ENCODE measurements at regions not wholly inside any gene's neighbourhood (a gene's known extent, or its start where the extent isn't known, plus 50 kb on each side); places are given as distances from the start of the nearest gene placed in this dataset.

DNA sequence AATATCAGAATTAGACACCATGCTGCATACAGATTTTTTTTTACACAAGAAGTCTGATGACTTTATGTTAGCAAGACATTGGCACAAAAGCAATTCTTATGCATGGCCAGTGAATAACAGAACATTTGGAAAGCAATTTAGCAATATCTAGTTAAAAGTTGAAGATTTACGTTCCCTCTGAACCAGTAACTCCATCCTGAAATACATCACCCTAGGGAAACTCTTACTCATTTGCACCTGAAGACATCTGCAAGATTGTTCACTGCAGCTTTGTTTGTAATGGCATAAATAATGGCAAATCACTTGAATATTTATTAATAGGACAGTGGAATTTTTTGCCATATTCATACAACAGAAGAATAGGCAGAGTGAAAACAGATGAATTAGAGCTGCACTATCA lies 670.0 kb upstream of the NOVA1 start:
- Histone ChIP-seq H4K91ac (ENCODE audit: insufficient read depth, low read depth, low read length) (no peak overlapping the region), H3K4me3 (ENCODE audit: insufficient read depth, low read depth, low read length) (no peak overlapping the region), H2AK9ac (replicated peaks; ENCODE audit: low read depth, low read length, poor library complexity) (no peak overlapping the region), H3K56ac (ENCODE audit: extremely low read depth, insufficient read depth, low read length) (no peak overlapping the region), H3K9me3 (ENCODE audit: control insufficient read depth, insufficient read depth, low read length) (no peaks in the 10 kb centered on the region), H2BK20ac (ENCODE audit: low read depth, low read length) (no peak overlapping the region), H3K14ac (replicated peaks; ENCODE audit: low read depth, low read length) (no peak overlapping the region), H3K4me1 (ENCODE audit: control insufficient read depth, insufficient read depth, low read length) (no peaks in the 10 kb centered on the region), H2AK5ac (ENCODE audit: low read depth, low read length) (no peak overlapping the region), H2BK120ac (ENCODE audit: low read depth, low read length) (no peak overlapping the region), H3K18ac (ENCODE audit: low read depth, low read length) (no peak overlapping the region), H3K79me1 (ENCODE audit: low read depth in 1 of 2, low read length in 2 of 2) (no peaks in the 10 kb centered on the region), H3K27ac (ENCODE audit: insufficient read depth, low read length) (no peak overlapping the region), H3K9me1 (ENCODE audit: insufficient read depth, low read length) (no peaks in the 10 kb centered on the region), H3K4ac (ENCODE audit: low read depth, low read length) (no peak overlapping the region), H4K5ac (ENCODE audit: low read depth, low read length) (no peak overlapping the region), H2BK5ac (ENCODE audit: low read depth, low read length, poor library complexity, severe bottlenecking) (no peak overlapping the region), H2AFZ (replicated peaks; ENCODE audit: low read length, poor library complexity) (no peak overlapping the region), H3K27me3 (ENCODE audit: control insufficient read depth, insufficient read depth, low read length) (no peaks in the 10 kb centered on the region), H3K9ac (ENCODE audit: low read depth, low read length) (no peak overlapping the region), H2BK15ac (ENCODE audit: low read depth, low read length) (no peak overlapping the region), H3K23ac (ENCODE audit: low read depth, low read length) (no peak overlapping the region), H3K4me2 (ENCODE audit: low read depth, low read length) (no peak overlapping the region), H4K8ac (ENCODE audit: low read depth in 2 of 2, low read length in 2 of 2) (no peak overlapping the region), H4K20me1 (ENCODE audit: insufficient read depth, low read length) (no peaks in the 10 kb centered on the region), H3K36me3 (ENCODE audit: control insufficient read depth, insufficient read depth, low read length) (no peaks in the 10 kb centered on the region)
- BruUV-seq (replicated peaks), result no TSS peak
- intact Hi-C loops (cut with micrococcal nuclease), result no loop called here
- no peak for DNase-seq
- in situ Hi-C loops (cut with MboI; ENCODE audit: low sequenced_read_pairs), result no loop called here
- no CpG with 5 or more reads among the region's 1 CpG for WGBS, 2 experiments (ENCODE audit: extremely low coverage in 2 of 2, insufficient read length in 1 of 2)
- TF ChIP-seq MAFK (IDR thresholded peaks at IDR 0.05; ENCODE audit: low read depth, low read length), result no peak
- TF ChIP-seq CHD1 (IDR thresholded peaks at IDR 0.05; ENCODE audit: low read depth, low read length), result no peak
- TF ChIP-seq NFE2L2 (IDR thresholded peaks at IDR 0.05; ENCODE audit: low read depth, low read length), result no peak
- no peak for TF ChIP-seq MXI1 (IDR thresholded peaks at IDR 0.05; ENCODE audit: borderline replicate concordance, low read depth, low read length)
- TF ChIP-seq RAD21 (IDR thresholded peaks at IDR 0.05; ENCODE audit: low read length), result no peak
- no peak for TF ChIP-seq POLR2A (IDR thresholded peaks at IDR 0.05; ENCODE audit: low read depth, low read length)
- TF ChIP-seq, protein P1, sequence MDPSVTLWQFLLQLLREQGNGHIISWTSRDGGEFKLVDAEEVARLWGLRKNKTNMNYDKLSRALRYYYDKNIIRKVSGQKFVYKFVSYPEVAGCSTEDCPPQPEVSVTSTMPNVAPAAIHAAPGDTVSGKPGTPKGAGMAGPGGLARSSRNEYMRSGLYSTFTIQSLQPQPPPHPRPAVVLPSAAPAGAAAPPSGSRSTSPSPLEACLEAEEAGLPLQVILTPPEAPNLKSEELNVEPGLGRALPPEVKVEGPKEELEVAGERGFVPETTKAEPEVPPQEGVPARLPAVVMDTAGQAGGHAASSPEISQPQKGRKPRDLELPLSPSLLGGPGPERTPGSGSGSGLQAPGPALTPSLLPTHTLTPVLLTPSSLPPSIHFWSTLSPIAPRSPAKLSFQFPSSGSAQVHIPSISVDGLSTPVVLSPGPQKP (IDR thresholded peaks at IDR 0.05; ENCODE audit: borderline replicate concordance, low read depth, low read length), result no peak
- TF ChIP-seq, protein P2, sequence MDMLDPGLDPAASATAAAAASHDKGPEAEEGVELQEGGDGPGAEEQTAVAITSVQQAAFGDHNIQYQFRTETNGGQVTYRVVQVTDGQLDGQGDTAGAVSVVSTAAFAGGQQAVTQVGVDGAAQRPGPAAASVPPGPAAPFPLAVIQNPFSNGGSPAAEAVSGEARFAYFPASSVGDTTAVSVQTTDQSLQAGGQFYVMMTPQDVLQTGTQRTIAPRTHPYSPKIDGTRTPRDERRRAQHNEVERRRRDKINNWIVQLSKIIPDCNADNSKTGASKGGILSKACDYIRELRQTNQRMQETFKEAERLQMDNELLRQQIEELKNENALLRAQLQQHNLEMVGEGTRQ (IDR thresholded peaks at IDR 0.05; ENCODE audit: low read depth, low read length), result no peak
- no peak for TF ChIP-seq MAZ (IDR thresholded peaks at IDR 0.05; ENCODE audit: borderline replicate concordance, low read depth, low read length)
- TF ChIP-seq, protein P3, sequence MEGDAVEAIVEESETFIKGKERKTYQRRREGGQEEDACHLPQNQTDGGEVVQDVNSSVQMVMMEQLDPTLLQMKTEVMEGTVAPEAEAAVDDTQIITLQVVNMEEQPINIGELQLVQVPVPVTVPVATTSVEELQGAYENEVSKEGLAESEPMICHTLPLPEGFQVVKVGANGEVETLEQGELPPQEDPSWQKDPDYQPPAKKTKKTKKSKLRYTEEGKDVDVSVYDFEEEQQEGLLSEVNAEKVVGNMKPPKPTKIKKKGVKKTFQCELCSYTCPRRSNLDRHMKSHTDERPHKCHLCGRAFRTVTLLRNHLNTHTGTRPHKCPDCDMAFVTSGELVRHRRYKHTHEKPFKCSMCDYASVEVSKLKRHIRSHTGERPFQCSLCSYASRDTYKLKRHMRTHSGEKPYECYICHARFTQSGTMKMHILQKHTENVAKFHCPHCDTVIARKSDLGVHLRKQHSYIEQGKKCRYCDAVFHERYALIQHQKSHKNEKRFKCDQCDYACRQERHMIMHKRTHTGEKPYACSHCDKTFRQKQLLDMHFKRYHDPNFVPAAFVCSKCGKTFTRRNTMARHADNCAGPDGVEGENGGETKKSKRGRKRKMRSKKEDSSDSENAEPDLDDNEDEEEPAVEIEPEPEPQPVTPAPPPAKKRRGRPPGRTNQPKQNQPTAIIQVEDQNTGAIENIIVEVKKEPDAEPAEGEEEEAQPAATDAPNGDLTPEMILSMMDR (conservative IDR thresholded peaks at IDR 0.05; ENCODE audit: low read depth, low read length), result no peak
- no peak for TF ChIP-seq SMC3 (IDR thresholded peaks at IDR 0.05; ENCODE audit: low read depth, low read length)
- no peak for TF ChIP-seq RCOR1 (IDR thresholded peaks at IDR 0.05; ENCODE audit: insufficient replicate concordance, low read length)
- TF ChIP-seq FOS (IDR thresholded peaks at IDR 0.05; ENCODE audit: low read depth, low read length), result no peak
- no peak for TF ChIP-seq RFX5 (IDR thresholded peaks at IDR 0.05; ENCODE audit: low read depth, low read length)
- TF ChIP-seq CEBPB (IDR thresholded peaks at IDR 0.05; ENCODE audit: low read depth, low read length), result no peak
- no peak for TF ChIP-seq BHLHE40 (IDR thresholded peaks at IDR 0.05; ENCODE audit: low read depth, low read length)
- POLR2A ChIA-PET (ENCODE audit: unreplicated experiment), result no interaction called here
- CTCF ChIA-PET, result no interaction called here
- dilution Hi-C loops (cut with HindIII; ENCODE audit: low sequenced_read_pairs, unreplicated experiment), result no loop called here
- no peak for ATAC-seq (ENCODE audit: low read depth)

Measured in IMR-90 (cell line).